ENCODE measurements at regions not wholly inside any gene's neighbourhood (a gene's known extent, or its start where the extent isn't known, plus 50 kb on each side); places are given as distances from the start of the nearest gene placed in this dataset.

DNA sequence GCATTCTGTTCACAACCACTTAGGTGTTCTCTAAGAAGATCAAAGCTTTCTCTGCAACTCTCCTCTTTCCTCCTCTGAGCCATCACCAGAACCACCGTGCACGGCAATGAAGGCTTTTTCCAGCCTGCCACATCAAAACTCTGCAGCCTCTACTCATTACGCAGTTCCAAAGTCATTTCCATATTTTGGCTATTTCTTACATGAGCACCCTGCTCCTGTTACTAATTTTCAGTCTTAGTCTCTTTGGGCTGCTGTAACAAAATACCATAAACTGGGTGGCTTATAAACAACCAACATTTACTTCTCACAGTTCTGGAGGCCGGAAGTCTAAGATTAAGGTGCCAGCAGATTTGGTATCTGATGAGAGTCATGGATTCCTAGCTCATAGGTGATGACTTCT, 70.4 kb upstream of the THBS2 start:
- DNase-seq = no peak
- Histone ChIP-seq H3K27ac (no peak overlapping the region), H3K27me3 (replicated peaks) (no peaks in the 10 kb centered on the region), H3K36me3 (replicated peaks) (no peaks in the 10 kb centered on the region), H3K4me3 (ENCODE audit: low read depth, low read length) (no peak overlapping the region)
- in situ Hi-C loops (cut with HindIII; ENCODE audit: low pct_ligation_motif_present, low sequenced_read_pairs) = no loop called here
- TF ChIP-seq CTCF (IDR thresholded peaks at IDR 0.05; ENCODE audit: low read depth, low read length, missing control alignments) = no peak

- in situ Hi-C loops (cut with HindIII; ENCODE audit: low pct_ligation_motif_present, low sequenced_read_pairs) = no loop called here
- no peak for DNase-seq
- TF ChIP-seq CTCF (IDR thresholded peaks at IDR 0.05; ENCODE audit: low read depth, low read length, missing control alignments) = no peak
- Histone ChIP-seq H3K4me3 (ENCODE audit: low read depth, low read length) (no peak overlapping the region), H3K27me3 (replicated peaks) (no peaks in the 10 kb centered on the region), H3K36me3 (replicated peaks) (no peaks in the 10 kb centered on the region), H3K27ac (no peak overlapping the region)
Measured at GRCh38 chr6:169323221-169323620, 69.6 kb upstream of the THBS2 start.

DNA sequence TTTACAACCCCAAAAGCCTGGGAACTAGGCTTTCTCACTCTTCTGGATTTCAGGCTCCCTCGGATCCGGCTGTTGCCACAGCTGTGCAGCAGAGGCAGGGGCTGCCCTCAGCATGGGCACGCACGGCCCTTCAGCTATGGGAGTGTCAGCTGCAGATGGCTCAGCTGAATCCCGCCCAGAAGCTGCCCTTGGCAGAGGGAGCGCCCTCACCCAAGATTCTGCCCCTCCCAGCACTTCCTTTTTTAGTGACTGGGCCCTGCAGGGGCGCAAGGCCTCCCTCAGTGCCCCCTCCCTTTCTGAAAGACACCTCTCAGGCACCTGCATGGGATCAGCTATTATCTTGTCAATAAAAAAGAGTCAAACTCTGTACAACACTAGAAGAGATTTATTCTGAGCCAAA, 67.9 kb upstream of the THBS2 start:
- in situ Hi-C loops (cut with HindIII; ENCODE audit: low pct_ligation_motif_present, low sequenced_read_pairs) = no loop called here
- no peaks in the 10 kb centered on the region for H3K27me3 ChIP-seq (replicated peaks)
- no peak overlapping the region for H3K27ac ChIP-seq
- H3K36me3 ChIP-seq (replicated peaks) = no peaks in the 10 kb centered on the region
- TF ChIP-seq CTCF (IDR thresholded peaks at IDR 0.05; ENCODE audit: low read depth, low read length, missing control alignments) = no peak
- DNase-seq = no peak
- H3K4me3 ChIP-seq (ENCODE audit: low read depth, low read length) = no peak overlapping the region

GRCh38 chr6:169320013-169320412, 66.4 kb upstream of the THBS2 start:
- TF ChIP-seq CTCF (IDR thresholded peaks at IDR 0.05; ENCODE audit: low read depth, low read length, missing control alignments) = no peak
- no peak for DNase-seq
- Histone ChIP-seq H3K27me3 (replicated peaks) (no peaks in the 10 kb centered on the region), H3K4me3 (ENCODE audit: low read depth, low read length) (no peak overlapping the region), H3K36me3 (replicated peaks) (no peaks in the 10 kb centered on the region), H3K27ac (no peak overlapping the region)
- in situ Hi-C loops (cut with HindIII; ENCODE audit: low pct_ligation_motif_present, low sequenced_read_pairs) = no loop called here

DNA sequence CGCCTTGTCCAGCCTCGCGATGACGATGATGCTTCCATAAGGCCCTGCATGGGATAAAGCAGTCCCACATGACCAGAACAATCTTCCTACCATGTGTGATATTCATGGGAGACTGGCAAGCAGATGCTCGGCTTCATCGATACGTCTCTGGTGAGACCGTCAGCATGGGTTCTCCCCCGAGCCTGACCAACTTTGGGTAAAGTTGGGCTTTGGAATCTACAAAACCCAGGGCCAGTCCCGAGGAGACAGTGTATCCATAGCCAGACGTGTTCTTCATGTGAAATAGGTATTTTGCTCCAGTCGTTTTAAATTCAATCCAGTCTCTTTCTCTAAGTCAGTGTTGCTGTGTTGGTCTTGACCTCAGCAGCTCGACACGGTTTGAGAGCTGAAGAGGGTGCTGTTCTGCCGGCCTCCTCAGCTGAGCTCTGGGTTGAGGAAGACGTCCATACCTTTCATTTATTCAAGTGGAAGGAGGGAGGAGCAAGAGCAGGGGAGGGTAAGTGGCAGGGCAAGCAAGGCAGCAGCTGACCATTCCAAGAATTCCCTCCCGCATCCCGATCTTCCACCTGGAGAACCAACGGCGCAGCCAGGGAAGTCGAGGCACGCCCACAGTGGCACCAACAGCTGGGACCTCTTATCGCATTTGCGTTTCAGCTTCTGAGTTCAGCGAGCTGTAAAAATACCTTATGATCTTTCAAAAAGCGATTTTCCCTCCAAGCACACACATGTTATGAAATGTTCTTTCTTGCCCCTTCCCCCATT, 64.0 kb upstream of the THBS2 start:
- DNase-seq = no peak
- Histone ChIP-seq H3K36me3 (replicated peaks) (no peaks in the 10 kb centered on the region), H3K27ac (no peak overlapping the region), H3K27me3 (replicated peaks) (no peaks in the 10 kb centered on the region), H3K4me3 (ENCODE audit: low read depth, low read length) (no peak overlapping the region)
- no peak for TF ChIP-seq CTCF (IDR thresholded peaks at IDR 0.05; ENCODE audit: low read depth, low read length, missing control alignments)
- in situ Hi-C loops (cut with HindIII; ENCODE audit: low pct_ligation_motif_present, low sequenced_read_pairs) = no loop called here

DNA sequence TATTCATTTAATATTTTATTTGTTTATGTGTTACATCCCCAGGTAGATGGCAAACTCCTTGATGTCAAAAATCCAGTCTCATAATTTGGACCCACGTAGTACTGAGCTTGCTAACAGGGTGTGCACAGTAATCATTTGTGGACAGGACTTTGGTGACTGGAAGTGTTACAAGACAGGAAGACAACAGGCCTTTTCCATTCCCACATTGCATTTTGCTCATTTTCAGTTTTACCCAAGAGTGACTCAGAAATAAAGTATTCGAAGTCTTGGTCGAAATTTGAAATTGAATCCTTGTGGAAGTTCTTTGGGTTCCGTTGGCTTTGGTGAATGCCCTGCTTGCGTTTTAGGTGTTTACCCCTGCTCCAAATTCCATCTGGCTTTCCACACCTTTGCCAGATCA, 63.0 kb upstream of the THBS2 start:
- DNase-seq = no peak
- Histone ChIP-seq H3K27me3 (replicated peaks) (no peaks in the 10 kb centered on the region), H3K36me3 (replicated peaks) (no peaks in the 10 kb centered on the region), H3K27ac (no peak overlapping the region), H3K4me3 (ENCODE audit: low read depth, low read length) (no peak overlapping the region)
- no peak for TF ChIP-seq CTCF (IDR thresholded peaks at IDR 0.05; ENCODE audit: low read depth, low read length, missing control alignments)
- in situ Hi-C loops (cut with HindIII; ENCODE audit: low pct_ligation_motif_present, low sequenced_read_pairs) = no loop called here

All from brain microvascular endothelial cell (primary cell).